Aorta (tissue), 5 donors: ENCODE measurements at regions not wholly inside any gene's neighbourhood (a gene's known extent, or its start where the extent isn't known, plus 50 kb on each side); places are given as distances from the start of the nearest gene placed in this dataset.

Source experiments
- ATAC-seq: fragments of 200-7000 bp; cut with Tn5 transposase; one replicate; pipeline ENCODE4 v1.9.1; 2022; ENCODE audit warnings: moderate library complexity; ENCODE audit not compliant: low FRiP score
- DNase-seq, 2 donors: peaks; one replicate each; pipeline ENCODE4 v3.0.0-alpha.2; 2020
- H3K27ac ChIP-seq, 2 donors: one replicate each; pipeline ENCODE4 v1.5.1; 2013; ENCODE audit warnings: low read length in 2 of 2, mild to moderate bottlenecking in 2 of 2, moderate library complexity in 2 of 2, control low read depth in 1 of 2, inconsistent platforms in 1 of 2, low read depth in 1 of 2
- H3K27me3 ChIP-seq, 2 donors: one replicate each; pipeline ENCODE4 v1.6.1; 2013; ENCODE audit warnings: control low read depth in 1 of 2, low read length in 1 of 2, mild to moderate bottlenecking in 1 of 2, moderate library complexity in 1 of 2; ENCODE audit not compliant: insufficient read depth in 2 of 2, control insufficient read depth in 1 of 2
- H3K36me3 ChIP-seq, 2 donors: one replicate each; pipeline ENCODE4 v1.6.1; 2013; ENCODE audit warnings: control low read depth in 1 of 2, low read length in 1 of 2, mild to moderate bottlenecking in 1 of 2; ENCODE audit not compliant: insufficient read depth in 2 of 2, control insufficient read depth in 1 of 2
- H3K4me1 ChIP-seq, 2 donors: one replicate each; pipeline ENCODE4 v1.6.1; 2013; ENCODE audit warnings: low read length in 2 of 2, control low read depth in 1 of 2, mild to moderate bottlenecking in 1 of 2, moderate library complexity in 1 of 2; ENCODE audit not compliant: insufficient read depth in 2 of 2, control insufficient read depth in 1 of 2
- H3K4me3 ChIP-seq, 2 donors: one replicate each; pipeline ENCODE4 v1.5.1; 2013; ENCODE audit warnings: low read length in 2 of 2, control low read depth in 1 of 2, mild to moderate bottlenecking in 1 of 2
- H3K9me3 ChIP-seq: one replicate; pipeline ENCODE4 v1.6.1; 2013; ENCODE audit warnings: mild to moderate bottlenecking, low read length; ENCODE audit not compliant: control insufficient read depth
- WGBS, 2 donors: extraction: QIAGEN DNeasy Blood & Tissue Kit; methylation state at CpG; one replicate each; pipeline ENCODE4 v1.1.7; 2013; 5-methylcytosine and 5-hydroxymethylcytosine counted together
- intact Hi-C, 2 donors: fragments of 100-400 bp; cut with DNase I; formaldehyde crosslinking; loops; one replicate each; pipeline versions ENCODE4 v1.14.2 to v1.15.0; 2022
- donor health status: healthy with polysubstance abuse.
- donor health status: Bipolar disorder and iron deficiency.
- donor health status: DM: no; HTN: no; CAD: no.
- donor health status: DM: no; HTN: no; CAD: no.
- donor health status: DM: yes; HTN: yes; CAD: no.

DNA sequence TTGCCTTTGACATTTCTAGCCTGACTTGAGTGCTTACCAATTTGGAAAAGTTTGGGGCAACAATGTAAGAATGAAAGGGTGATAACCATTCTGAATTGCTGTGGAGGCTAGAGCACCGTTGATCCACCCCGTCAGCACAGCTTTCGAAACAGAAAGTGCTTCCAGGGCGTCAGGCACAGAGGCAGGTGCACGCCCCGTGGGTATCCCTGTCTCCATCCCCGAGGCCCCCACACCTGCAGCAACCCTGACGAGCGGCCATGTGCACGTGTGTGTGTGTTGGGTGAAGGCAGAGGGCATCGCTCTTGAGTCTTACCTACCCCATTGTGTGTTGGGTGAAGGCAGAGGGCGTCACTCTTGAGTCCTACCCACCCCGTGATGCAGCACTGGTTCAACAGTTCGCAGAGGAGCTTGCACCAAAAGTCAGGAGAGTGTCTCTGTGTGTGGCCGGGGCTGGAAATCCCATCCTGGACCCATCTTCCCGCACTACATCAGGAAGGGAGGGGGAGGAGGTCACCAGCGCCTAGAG lies 404.5 kb downstream of the BRD1 start:
- no peak for DNase-seq
- H3K27me3 ChIP-seq: no peaks in the 10 kb centered on the region

DNA sequence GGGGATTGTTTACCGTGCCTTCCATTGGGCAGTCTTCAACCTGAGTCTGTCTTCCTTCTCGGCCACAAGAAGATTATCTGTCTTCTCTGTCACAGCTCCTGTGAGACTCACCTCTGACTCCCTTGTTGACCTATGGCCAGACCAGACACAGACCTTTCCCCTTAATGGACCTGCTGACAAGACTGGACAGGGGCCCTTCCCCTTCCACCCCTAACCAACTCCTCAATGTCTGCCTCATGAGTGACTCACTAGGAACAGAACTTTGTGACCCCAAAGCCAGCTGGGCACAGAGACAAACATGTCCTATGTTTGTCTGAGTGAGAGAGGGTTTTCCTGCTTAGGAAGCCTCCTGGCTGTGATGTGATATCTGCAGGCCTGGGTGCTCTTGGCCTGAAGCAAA lies 405.0 kb downstream of the BRD1 start:
- Histone ChIP-seq H3K4me3 (no peak overlapping the region), H3K36me3 (no peaks in the 10 kb centered on the region), H3K27me3 (no peaks in the 10 kb centered on the region), H3K4me1 (no peaks in the 10 kb centered on the region), H3K9me3 (peaks cover 4% of the 10 kb centered on the region), H3K27ac (no peak overlapping the region)
- intact Hi-C loops: no loop called here
- DNase-seq (no peak), ATAC-seq (no peak)
- 32 to 36% methylated on average over 2 of the region's 2 CpGs for WGBS, 2 donors

More for the DNA sequence above, 404.5 kb downstream of the BRD1 start:
- Histone ChIP-seq H3K9me3 (peaks cover 4% of the 10 kb centered on the region), H3K36me3 (no peaks in the 10 kb centered on the region), H3K4me1 (no peaks in the 10 kb centered on the region), H3K4me3 (no peak overlapping the region), H3K27ac (no peak overlapping the region)
- WGBS, 2 donors: 83 to 84% methylated on average over 17 of the region's 17 CpGs
- ATAC-seq: no peak
- intact Hi-C loops: no loop called here

- WGBS, 2 donors: 83 to 85% methylated on average over 13 of the region's 13 CpGs
- H3K27ac ChIP-seq: no peak overlapping the region
- peaks cover 4% of the 10 kb centered on the region for H3K9me3 ChIP-seq
- H3K27me3 ChIP-seq: no peaks in the 10 kb centered on the region
- H3K4me1 ChIP-seq: no peaks in the 10 kb centered on the region
- no peaks in the 10 kb centered on the region for H3K36me3 ChIP-seq
- intact Hi-C loops: no loop called here
- ATAC-seq (no peak), DNase-seq (no peak)
- no peak overlapping the region for H3K4me3 ChIP-seq
These were observed 407.0 kb downstream of the BRD1 start for GRCh38 chr22:49420651-49421050.

GRCh38 chr22:49419661-49420060 lies 408.0 kb downstream of the BRD1 start:
- no peaks in the 10 kb centered on the region for H3K4me1 ChIP-seq
- no peak overlapping the region for H3K4me3 ChIP-seq
- DNase-seq: no peak
- no peaks in the 10 kb centered on the region for H3K27me3 ChIP-seq
- intact Hi-C loops: no loop called here
- no peaks in the 10 kb centered on the region for H3K36me3 ChIP-seq
- peaks cover 4% of the 10 kb centered on the region for H3K9me3 ChIP-seq
- no peak for ATAC-seq
- WGBS, 2 donors: 90 to 91% methylated on average over 6 of the region's 6 CpGs
- no peak overlapping the region for H3K27ac ChIP-seq

DNA sequence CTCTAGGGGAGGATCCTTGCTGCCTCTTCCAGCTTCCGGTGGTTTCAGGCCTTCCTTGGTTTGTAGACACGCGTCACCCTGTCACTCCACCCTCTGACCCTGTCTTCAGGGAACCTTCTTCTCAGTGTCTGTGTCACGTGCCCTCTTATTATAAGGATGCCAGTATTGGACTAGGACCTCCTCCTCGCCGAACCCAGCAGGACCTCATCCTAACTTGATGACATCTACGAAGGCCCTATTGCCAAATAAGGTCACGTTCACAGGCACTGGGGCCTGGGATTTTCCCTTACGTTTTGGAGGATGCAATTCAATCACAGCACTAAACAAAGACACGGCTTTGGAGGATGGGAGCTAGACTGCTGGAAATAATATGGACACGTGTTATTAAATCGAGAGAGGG lies 408.7 kb downstream of the BRD1 start:
- H3K27me3 ChIP-seq: no peaks in the 10 kb centered on the region
- ATAC-seq (no peak), DNase-seq (no peak)
- H3K9me3 ChIP-seq: peaks cover 4% of the 10 kb centered on the region
- intact Hi-C loops: no loop called here
- 80 to 81% methylated on average over 12 of the region's 12 CpGs for WGBS, 2 donors
- H3K36me3 ChIP-seq: no peaks in the 10 kb centered on the region
- H3K27ac ChIP-seq: no peak overlapping the region
- H3K4me3 ChIP-seq: no peak overlapping the region
- H3K4me1 ChIP-seq: no peaks in the 10 kb centered on the region

DNA sequence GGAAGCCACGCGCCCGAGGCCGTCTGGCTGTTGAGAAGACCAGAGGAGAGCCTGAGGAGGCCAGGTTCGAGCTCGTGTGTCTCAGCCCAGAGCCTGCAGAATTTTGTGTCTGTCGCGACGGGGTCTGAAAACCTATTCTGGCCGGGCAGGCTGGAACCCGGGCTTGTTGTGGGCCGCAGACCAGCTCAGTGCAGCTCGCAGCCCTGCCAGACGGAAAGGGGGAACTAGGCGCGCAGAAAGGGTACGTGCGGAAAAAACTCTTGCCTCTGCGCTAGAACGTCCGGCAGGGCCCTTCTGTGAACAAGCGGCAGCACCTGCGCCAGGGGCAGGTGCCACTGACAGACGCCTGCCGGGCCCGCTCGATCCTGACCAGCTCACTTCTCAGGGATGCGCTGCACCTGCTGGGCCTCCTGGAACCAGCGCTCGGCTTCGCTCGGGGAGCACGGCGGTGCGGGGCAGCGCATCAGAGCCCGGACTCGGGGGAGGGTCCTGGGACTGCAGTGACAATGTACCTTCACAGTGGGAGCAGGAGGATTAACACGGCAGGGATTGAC lies 409.3 kb downstream of the BRD1 start:
- WGBS, 2 donors: 87 to 92% methylated on average over 39 of the region's 39 CpGs
- ATAC-seq (no peak), DNase-seq (no peak)
- Histone ChIP-seq H3K4me3 (no peak overlapping the region), H3K36me3 (no peaks in the 10 kb centered on the region), H3K4me1 (no peaks in the 10 kb centered on the region), H3K27me3 (no peaks in the 10 kb centered on the region), H3K9me3 (peaks cover 4% of the 10 kb centered on the region), H3K27ac (no peak overlapping the region)
- intact Hi-C loops: no loop called here

- ATAC-seq (no peak), DNase-seq (no peak)
- Histone ChIP-seq H3K9me3 (peaks cover 4% of the 10 kb centered on the region), H3K36me3 (no peaks in the 10 kb centered on the region), H3K4me1 (no peaks in the 10 kb centered on the region), H3K4me3 (no peak overlapping the region), H3K27ac (no peak overlapping the region), H3K27me3 (no peaks in the 10 kb centered on the region)
- WGBS, 2 donors: 87 to 88% methylated on average over 13 of the region's 13 CpGs
- intact Hi-C loops: no loop called here
These were observed 409.8 kb downstream of the BRD1 start for GRCh38 chr22:49417833-49418232.

GRCh38 chr22:49417326-49417725 lies 410.3 kb downstream of the BRD1 start:
- ATAC-seq: no peak
- peaks cover 4% of the 10 kb centered on the region for H3K9me3 ChIP-seq
- 85% methylated on average over 7 of the region's 7 CpGs for WGBS, 2 donors
- no peak for DNase-seq
- H3K4me3 ChIP-seq: no peak overlapping the region
- no peaks in the 10 kb centered on the region for H3K4me1 ChIP-seq
- intact Hi-C loops: no loop called here
- H3K27me3 ChIP-seq: no peaks in the 10 kb centered on the region
- no peaks in the 10 kb centered on the region for H3K36me3 ChIP-seq
- H3K27ac ChIP-seq: no peak overlapping the region

DNA sequence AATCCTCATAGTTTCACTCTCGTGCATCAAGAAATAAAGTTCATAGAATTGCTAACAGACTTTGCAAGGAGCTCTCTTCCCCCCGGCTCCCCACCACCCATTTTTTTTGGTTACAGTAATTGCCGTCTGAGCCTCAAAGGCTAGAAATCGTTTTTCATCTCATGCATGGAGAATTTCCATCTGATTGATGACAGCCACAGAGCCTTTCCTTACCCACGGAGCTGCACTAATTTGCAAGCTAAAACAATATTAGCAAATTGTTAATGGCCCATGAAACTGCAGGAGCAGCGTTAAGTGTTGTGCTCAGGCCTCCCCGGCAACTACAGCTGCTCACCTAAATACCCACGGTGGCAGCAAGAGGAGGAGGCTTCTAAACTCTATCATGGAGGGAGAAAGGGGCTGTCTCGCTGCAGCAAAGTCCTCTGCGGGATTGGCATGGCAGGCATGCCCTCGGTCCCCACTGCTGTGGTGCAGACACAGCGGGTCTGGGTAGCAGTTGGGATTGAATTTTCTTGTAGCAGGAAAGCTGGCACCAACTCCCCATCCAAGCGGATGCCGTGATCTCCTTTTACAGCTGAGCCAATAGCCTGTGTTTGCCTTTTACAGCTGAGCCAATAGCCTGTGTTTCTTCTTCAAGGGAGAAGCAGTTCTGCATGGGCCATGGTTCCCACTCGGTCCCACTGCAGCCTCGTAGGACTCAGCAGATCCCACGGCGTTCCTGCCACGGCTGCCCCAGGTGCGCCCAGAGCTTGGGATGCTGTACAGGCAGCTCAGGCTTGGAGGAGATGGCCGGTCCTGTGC lies 412.3 kb downstream of the BRD1 start:
- Histone ChIP-seq H3K36me3 (no peaks in the 10 kb centered on the region), H3K4me3 (no peak overlapping the region), H3K4me1 (no peaks in the 10 kb centered on the region), H3K9me3 (no peaks in the 10 kb centered on the region), H3K27me3 (no peaks in the 10 kb centered on the region), H3K27ac (no peak overlapping the region)
- peak in 1 of 2 donors; percentile 25 for DNase-seq
- ATAC-seq: no peak
- WGBS, 2 donors: 42 to 49% methylated on average over 21 of the region's 21 CpGs
- intact Hi-C loops: no loop called here
